ENCODE measurements at regions not wholly inside any gene's neighbourhood (a gene's known extent, or its start where the extent isn't known, plus 50 kb on each side); places are given as distances from the start of the nearest gene placed in this dataset.
"Not testable (repeated sequence)": the region's sequence is repeated elsewhere in the genome, so short reads cannot be mapped to it uniquely, and the experiment has no call there.

DNA sequence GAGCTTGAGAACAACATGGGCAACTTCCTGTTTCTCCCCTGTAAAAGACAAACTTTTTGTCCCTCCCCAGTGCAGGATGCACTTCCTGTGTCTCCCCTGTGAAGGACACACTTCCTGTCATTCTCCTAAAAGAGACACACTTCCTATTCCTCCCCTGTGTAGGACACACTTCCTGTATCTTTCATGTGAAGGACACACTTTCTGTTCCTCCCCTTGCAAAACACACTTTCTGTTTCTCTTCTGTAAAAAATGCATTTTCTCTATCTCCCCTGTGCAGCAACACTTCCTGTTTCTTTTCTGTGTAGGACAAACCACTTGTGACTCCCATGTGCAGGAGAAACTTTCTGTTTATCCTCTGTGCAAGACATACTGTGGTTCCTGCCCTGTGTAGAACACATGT lies 488.6 kb upstream of the USP9Y start:
- Mint-ChIP-seq H3K27ac (no peak overlapping the region), H3K36me3 (peaks cover 26% of the 10 kb centered on the region), H3K4me1 (ENCODE audit: low read depth) (peaks cover 52% of the 10 kb centered on the region), H3K9me3 (peaks cover 51% of the 10 kb centered on the region), H3K27me3 (no peaks in the 10 kb centered on the region), H3K4me3 (no peak overlapping the region)
- CTCF ChIA-PET: no interaction called here
- intact Hi-C loops (cut with micrococcal nuclease): no loop called here
- no peak for DNase-seq
- POLR2A ChIA-PET: no interaction called here

DNA sequence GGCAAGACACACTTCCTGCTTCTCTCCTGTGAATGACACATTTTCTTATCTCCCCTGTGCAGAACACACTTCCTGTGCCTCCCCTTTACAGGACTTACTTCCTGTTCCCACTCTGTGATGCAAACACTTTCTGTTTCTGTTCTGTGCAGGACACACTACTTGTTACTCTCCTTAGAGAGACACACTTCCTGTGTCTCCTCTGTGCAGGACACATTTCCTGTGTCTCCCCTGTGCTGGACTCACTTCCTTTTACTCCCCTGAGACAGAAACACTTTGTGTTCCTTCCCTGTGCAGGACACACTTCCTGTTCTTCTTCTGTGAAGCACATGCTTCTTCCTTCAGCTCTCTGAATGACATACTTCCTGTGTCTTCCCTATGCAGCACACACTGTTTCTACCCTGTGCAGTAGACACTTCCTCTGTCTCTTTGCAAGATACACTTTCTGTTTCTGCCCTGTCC lies 485.4 kb upstream of the USP9Y start:
- intact Hi-C loops (cut with micrococcal nuclease): no loop called here
- peaks cover 64% of the 10 kb centered on the region for H3K9me3 Mint-ChIP-seq
- peaks cover 26% of the 10 kb centered on the region for H3K36me3 Mint-ChIP-seq
- no peak for DNase-seq
- H3K4me3 Mint-ChIP-seq: no peak overlapping the region
- ChIA-PET POLR2A (no interaction called here), CTCF (no interaction called here)
- H3K27me3 Mint-ChIP-seq: no peaks in the 10 kb centered on the region
- peak overlapping the region; percentile 46 for H3K27ac Mint-ChIP-seq
- H3K4me1 Mint-ChIP-seq (ENCODE audit: low read depth): peaks cover 57% of the 10 kb centered on the region

DNA sequence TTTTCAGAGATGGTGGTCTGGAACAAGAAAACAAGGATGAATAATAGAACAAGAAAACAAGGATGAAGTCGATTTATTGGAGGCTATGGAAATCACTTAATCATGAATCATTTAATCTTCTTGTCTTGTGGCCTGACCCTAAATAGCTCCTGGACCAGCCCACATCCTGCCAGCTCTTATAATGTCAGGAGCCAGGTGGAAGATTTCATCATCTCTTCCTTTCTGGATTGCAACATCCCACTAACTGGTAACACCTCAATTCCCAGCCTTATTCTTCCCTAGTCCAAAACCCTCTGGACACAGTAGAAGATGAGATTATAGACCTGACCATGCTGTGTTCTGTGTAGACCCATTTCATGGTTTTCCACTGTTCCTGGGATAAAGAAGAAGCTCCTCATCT lies 470.1 kb upstream of the USP9Y start:
- no peak overlapping the region for H3K4me3 Mint-ChIP-seq
- no peak for DNase-seq
- H3K9me3 Mint-ChIP-seq: no peaks in the 10 kb centered on the region
- no peaks in the 10 kb centered on the region for H3K27me3 Mint-ChIP-seq
- no peak overlapping the region for H3K27ac Mint-ChIP-seq
- CTCF ChIA-PET: no interaction called here
- H3K36me3 Mint-ChIP-seq: no peaks in the 10 kb centered on the region
- intact Hi-C loops (cut with micrococcal nuclease): no loop called here
- POLR2A ChIA-PET: no interaction called here
- H3K4me1 Mint-ChIP-seq (ENCODE audit: low read depth): no peaks in the 10 kb centered on the region

- DNase-seq: no peak
- no peak overlapping the region for H3K27ac Mint-ChIP-seq
- no peak overlapping the region for H3K4me3 Mint-ChIP-seq
- H3K27me3 Mint-ChIP-seq: no peaks in the 10 kb centered on the region
- POLR2A ChIA-PET: no interaction called here
- H3K36me3 Mint-ChIP-seq: no peaks in the 10 kb centered on the region
- CTCF ChIA-PET: no interaction called here
- no peaks in the 10 kb centered on the region for H3K4me1 Mint-ChIP-seq (ENCODE audit: low read depth)
- H3K9me3 Mint-ChIP-seq: no peaks in the 10 kb centered on the region
- intact Hi-C loops (cut with micrococcal nuclease): no loop called here
Measured at GRCh38 chrY:12236399-12236798, 464.6 kb upstream of the USP9Y start.

GRCh38 chrY:12240326-12240725 lies 460.7 kb upstream of the USP9Y start:
- H3K27me3 Mint-ChIP-seq; CTCF ChIA-PET; POLR2A ChIA-PET; H3K36me3 Mint-ChIP-seq; H3K4me3 Mint-ChIP-seq; intact Hi-C loops (cut with micrococcal nuclease); H3K27ac Mint-ChIP-seq; H3K9me3 Mint-ChIP-seq; H3K4me1 Mint-ChIP-seq (ENCODE audit: low read depth); DNase-seq: not testable (repeated sequence)

- Mint-ChIP-seq H3K9me3 (no peaks in the 10 kb centered on the region), H3K4me1 (ENCODE audit: low read depth) (no peaks in the 10 kb centered on the region), H3K36me3 (no peaks in the 10 kb centered on the region), H3K27me3 (no peaks in the 10 kb centered on the region), H3K4me3 (no peak overlapping the region), H3K27ac (no peak overlapping the region)
- ChIA-PET CTCF (no interaction called here), POLR2A (no interaction called here)
- intact Hi-C loops (cut with micrococcal nuclease): no loop called here
- DNase-seq: no peak
Measured at GRCh38 chrY:12244146-12244545, 456.9 kb upstream of the USP9Y start.

DNA sequence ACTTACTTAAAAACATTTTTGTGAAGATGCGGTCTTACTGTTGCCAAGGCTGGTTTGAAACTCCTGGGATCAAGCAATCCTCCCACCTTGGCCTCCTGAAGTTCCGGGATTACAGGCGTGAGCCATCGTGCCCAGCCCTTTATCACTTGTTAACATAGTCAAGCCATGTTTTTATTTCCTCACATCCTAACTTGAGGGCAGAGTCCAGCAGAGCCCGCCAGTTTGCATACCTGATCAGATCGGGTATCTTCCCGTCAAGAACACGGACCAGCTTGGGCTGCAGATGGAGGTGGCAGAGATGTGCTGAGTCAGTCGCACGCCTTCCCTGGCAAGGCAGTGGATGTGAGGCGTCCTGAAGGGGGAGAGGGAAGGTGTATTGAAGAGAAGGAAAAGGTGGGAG lies 447.3 kb upstream of the USP9Y start:
- Mint-ChIP-seq H3K9me3 (no peaks in the 10 kb centered on the region), H3K4me1 (ENCODE audit: low read depth) (no peaks in the 10 kb centered on the region), H3K36me3 (no peaks in the 10 kb centered on the region), H3K27me3 (no peaks in the 10 kb centered on the region), H3K4me3 (no peak overlapping the region), H3K27ac (no peak overlapping the region)
- intact Hi-C loops (cut with micrococcal nuclease): no loop called here
- POLR2A ChIA-PET: no interaction called here
- DNase-seq: no peak
- CTCF ChIA-PET: no interaction called here

GRCh38 chrY:12271162-12271561 lies 429.9 kb upstream of the USP9Y start:
- Mint-ChIP-seq H3K4me1 (ENCODE audit: low read depth) (no peaks in the 10 kb centered on the region), H3K36me3 (no peaks in the 10 kb centered on the region), H3K27ac (no peak overlapping the region), H3K4me3 (no peak overlapping the region), H3K9me3 (no peaks in the 10 kb centered on the region), H3K27me3 (no peaks in the 10 kb centered on the region)
- intact Hi-C loops (cut with micrococcal nuclease): no loop called here
- POLR2A ChIA-PET: no interaction called here
- DNase-seq: no peak
- CTCF ChIA-PET: no interaction called here

- CTCF ChIA-PET: no interaction called here
- Mint-ChIP-seq H3K27me3 (peaks cover 6% of the 10 kb centered on the region), H3K9me3 (peaks cover 2% of the 10 kb centered on the region), H3K36me3 (no peaks in the 10 kb centered on the region), H3K4me1 (ENCODE audit: low read depth) (peaks cover 8% of the 10 kb centered on the region), H3K4me3 (no peak overlapping the region), H3K27ac (no peak overlapping the region)
- intact Hi-C loops (cut with micrococcal nuclease): no loop called here
- DNase-seq: no peak
- POLR2A ChIA-PET: no interaction called here
Measured at GRCh38 chrY:12285608-12286007, 415.4 kb upstream of the USP9Y start.

- Mint-ChIP-seq H3K4me1 (ENCODE audit: low read depth) (peaks cover 8% of the 10 kb centered on the region), H3K36me3 (no peaks in the 10 kb centered on the region), H3K9me3 (no peaks in the 10 kb centered on the region), H3K27ac (no peak overlapping the region), H3K4me3 (no peak overlapping the region), H3K27me3 (peaks cover 6% of the 10 kb centered on the region)
- POLR2A ChIA-PET: no interaction called here
- no peak for DNase-seq
- CTCF ChIA-PET: no interaction called here
- intact Hi-C loops (cut with micrococcal nuclease): no loop called here
Measured at GRCh38 chrY:12288919-12289318, 412.1 kb upstream of the USP9Y start.

DNA sequence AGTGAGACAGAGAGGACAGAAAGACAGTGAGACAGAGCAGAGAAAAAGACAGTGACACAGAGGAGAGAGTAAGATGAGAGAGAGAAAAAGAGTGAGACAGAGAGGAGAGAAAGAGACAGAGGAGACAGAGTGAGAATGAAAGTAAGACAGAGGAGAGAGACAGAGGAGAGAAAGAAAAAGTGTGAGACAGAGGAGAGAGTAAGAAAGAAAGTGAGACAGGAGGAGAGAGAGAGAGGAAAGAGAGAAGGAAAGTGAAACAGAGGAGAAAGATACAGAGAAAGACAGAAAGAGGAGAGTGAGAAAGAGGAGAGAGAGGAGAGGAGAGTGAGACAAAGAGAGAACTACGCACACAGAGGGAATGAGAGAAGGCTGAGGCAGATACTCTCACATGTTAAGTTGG lies 411.6 kb upstream of the USP9Y start:
- H3K4me3 Mint-ChIP-seq: no peak overlapping the region
- no peaks in the 10 kb centered on the region for H3K9me3 Mint-ChIP-seq
- ChIA-PET CTCF (no interaction called here), POLR2A (no interaction called here)
- H3K36me3 Mint-ChIP-seq: no peaks in the 10 kb centered on the region
- intact Hi-C loops (cut with micrococcal nuclease): no loop called here
- no peak for DNase-seq
- H3K4me1 Mint-ChIP-seq (ENCODE audit: low read depth): peaks cover 8% of the 10 kb centered on the region
- peaks cover 6% of the 10 kb centered on the region for H3K27me3 Mint-ChIP-seq
- no peak overlapping the region for H3K27ac Mint-ChIP-seq

- Mint-ChIP-seq H3K36me3 (no peaks in the 10 kb centered on the region), H3K4me3 (no peak overlapping the region), H3K9me3 (no peaks in the 10 kb centered on the region), H3K27me3 (peaks cover 1% of the 10 kb centered on the region), H3K27ac (no peak overlapping the region), H3K4me1 (ENCODE audit: low read depth) (peaks cover 8% of the 10 kb centered on the region)
- intact Hi-C loops (cut with micrococcal nuclease): no loop called here
- ChIA-PET CTCF (no interaction called here), POLR2A (no interaction called here)
- no peak for DNase-seq
Measured at GRCh38 chrY:12292542-12292941, 408.5 kb upstream of the USP9Y start.

DNA sequence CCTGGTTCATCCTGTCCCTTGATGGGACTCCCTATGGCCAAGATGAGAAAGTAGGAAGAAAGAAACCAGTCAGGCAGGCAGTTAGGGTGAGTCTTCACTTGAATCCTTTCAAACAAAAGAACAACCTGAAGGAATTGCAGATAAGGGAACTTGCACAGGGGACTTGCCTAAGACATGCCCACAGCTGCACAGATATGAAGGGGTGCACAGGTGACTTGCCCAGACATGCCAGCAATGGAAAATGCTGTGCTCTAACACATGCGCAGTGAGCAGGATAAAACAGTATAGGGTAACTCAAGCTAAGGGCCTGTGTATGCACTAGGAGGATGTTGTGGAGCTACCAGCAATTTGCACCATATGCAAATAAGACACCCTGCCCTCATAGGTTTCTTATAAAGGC lies 404.6 kb upstream of the USP9Y start:
- Mint-ChIP-seq H3K36me3 (no peaks in the 10 kb centered on the region), H3K4me1 (ENCODE audit: low read depth) (no peaks in the 10 kb centered on the region), H3K27ac (no peak overlapping the region), H3K27me3 (no peaks in the 10 kb centered on the region), H3K4me3 (no peak overlapping the region), H3K9me3 (no peaks in the 10 kb centered on the region)
- ChIA-PET POLR2A (no interaction called here), CTCF (no interaction called here)
- DNase-seq: no peak
- intact Hi-C loops (cut with micrococcal nuclease): no loop called here

GRCh38 chrY:12299796-12300195 lies 401.2 kb upstream of the USP9Y start:
- H3K4me1 Mint-ChIP-seq (ENCODE audit: low read depth); H3K36me3 Mint-ChIP-seq; CTCF ChIA-PET; H3K9me3 Mint-ChIP-seq; DNase-seq; intact Hi-C loops (cut with micrococcal nuclease); H3K4me3 Mint-ChIP-seq; H3K27ac Mint-ChIP-seq; H3K27me3 Mint-ChIP-seq; POLR2A ChIA-PET: not testable (repeated sequence)

All from activated CD4-positive, alpha-beta memory T cell treated with anti-CD3 and anti-CD28 coated beads for 36 hours (primary cell).